AG08395 (cell line): ENCODE measurements at regions not wholly inside any gene's neighbourhood (a gene's known extent, or its start where the extent isn't known, plus 50 kb on each side); places are given as distances from the start of the nearest gene placed in this dataset.

Experiments used
- DNase-seq: peaks from one replicate; pipeline ENCODE4 v3.0.0; 2012; ENCODE audit warnings: mixed read lengths, low spot score

DNA sequence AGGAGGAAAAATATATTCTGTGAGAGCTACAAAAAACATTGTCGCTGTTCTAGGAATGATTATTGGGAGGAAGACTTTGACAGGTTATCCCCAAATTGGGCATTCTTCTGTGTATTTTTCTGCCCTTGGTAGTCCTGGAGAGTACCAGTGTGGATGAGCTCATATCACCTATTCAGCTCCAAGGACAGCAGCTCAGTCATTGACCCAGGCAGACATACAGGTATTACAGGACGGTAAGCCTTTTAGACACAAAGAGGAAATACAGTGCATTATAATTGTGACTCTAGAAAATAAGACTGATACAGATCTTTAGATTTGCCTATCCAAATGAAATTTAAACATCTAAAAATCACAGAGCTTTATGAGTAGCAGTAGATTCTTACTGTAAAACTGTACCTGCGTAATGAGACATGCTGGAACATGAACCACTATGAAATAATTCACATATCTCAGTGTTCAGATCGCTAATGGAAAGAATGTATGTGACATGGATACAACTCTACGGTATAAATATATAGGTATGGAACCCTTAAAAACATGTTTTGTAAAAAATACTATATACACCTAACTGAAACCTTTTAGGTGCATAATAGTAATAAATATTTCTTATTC lies 56.0 kb downstream of the PLK2 start:
- DNase-seq = no peak

DNA sequence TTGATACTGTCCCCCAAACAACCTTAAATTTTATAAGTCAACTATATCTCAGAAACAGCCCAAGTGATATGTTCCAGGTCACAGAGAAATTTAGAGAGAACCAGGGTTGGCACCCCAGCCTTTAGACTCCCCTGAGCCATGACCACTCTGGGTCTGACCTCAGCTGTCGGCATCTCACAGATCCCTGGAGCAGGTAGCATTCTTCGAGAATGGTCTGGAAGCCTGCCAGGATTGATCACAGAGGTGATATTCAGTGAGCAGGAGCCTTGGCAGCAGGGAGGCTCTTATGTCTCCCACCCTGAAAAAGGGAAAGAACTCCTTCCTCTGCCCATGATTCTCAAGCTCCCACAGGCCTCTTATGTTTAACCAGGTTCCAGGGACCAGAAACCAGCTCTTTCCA lies 58.2 kb downstream of the PLK2 start:
- DNase-seq = no peak

DNA sequence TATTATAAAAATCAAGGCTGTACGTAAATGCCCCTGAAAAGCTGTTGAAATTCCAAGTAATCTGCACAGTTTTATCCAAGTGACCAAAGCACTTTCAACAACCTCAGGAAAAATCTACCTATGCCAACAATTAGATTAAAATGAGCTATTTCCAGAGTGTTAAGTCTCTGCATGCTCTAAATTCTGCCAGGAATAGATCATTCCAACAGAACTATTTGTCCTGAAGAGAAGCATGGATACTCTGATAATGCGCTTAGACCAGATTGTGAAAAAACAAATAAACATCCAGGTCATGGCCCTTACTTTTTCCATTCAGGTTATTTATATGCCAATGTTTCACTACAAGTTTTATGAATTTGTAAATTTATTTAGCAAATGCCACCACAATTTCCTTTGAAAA lies 59.1 kb downstream of the PLK2 start:
- DNase-seq = no peak

DNA sequence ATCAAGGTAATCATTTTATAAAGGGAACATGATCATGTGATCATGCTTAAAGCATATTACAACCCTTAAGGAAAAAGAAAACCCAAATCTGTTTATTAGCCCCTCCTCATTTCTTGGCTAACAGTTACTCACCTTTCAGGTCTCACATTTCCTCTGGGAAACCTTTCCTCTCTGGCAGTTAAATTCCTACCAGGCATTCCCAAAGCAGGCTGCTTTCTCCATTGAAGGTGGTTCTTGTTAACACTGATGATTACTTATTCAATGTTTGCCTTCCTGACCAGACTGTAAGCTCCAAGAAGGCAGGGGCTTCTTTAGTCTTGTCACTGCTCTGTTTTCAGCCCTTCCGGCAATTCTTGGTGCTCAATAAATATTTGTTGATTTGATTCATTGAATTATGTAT lies 59.9 kb downstream of the PLK2 start:
- no peak for DNase-seq

DNA sequence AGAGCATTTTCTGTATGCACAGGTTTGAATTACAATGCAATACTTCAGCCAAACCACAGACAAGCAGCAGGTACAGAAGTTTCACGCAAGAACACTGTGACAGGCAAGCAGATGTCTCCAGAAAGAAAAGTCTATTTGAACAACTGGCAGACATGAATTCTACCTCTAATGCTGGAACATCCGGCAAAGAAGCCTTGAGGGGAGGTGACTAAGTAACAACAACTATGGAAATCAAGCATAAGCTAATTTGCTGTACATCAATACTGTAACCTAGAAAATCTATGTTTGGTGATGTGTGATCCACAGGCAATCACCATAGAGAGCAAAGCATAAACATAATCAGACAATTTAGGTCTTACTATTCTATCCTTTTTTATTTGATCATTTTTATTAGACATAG lies 65.5 kb downstream of the PLK2 start:
- no peak for DNase-seq

DNA sequence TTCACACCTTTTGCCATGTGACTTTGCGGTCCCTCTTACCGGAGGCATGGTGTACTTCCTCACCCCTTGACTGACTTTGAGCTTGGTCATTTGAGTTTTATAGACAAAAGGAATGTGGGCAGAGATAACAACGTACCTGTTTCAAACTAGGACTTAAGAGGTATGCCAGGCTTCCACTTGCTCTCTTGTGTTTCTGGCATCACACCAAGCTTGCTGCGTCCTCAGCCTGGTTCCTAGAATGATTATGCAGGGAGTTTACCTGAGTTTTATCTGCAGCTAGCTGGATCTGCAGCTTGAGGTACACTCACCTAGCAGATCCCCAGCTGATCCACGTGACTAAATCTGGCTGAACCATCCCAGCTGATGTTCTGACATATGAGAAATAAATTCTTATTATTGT lies 66.2 kb downstream of the PLK2 start:
- DNase-seq = no peak

DNA sequence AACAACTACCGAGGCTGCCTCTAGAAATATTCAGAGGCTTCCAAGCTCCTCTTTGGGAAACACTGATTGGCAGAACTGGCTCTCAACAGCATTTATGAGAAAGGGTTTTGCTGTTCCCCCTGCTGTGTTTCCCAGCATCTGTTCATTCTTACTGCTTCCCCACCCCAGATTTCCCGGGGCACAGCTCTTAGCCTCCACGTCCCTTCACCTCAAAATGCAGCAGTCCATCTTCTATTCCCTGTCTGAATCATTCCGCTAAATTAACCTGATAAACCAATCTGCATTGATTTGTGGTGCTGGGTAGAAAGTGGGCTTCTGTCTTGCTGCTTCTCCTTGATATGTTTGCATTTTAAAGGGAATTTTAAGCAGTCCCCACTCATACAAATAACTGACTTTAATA lies 67.4 kb downstream of the PLK2 start:
- no peak for DNase-seq

DNA sequence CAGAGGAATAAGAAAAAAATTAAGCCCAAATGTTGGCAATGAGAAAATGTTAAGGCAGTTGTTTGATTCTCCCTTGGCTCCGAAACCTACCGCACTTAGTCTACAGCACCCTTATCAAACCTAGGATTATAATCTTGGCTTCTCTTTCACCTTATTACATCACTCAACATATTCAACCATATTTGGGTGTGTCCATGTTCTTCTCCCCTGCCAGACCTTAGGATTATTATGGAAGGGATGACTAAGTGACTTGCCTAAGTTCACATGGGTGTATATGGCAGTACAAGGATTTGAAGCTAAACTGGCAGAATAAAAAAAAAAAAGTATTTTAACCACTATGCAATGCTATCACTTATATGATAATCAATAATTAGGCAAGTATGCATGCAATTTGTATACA lies 76.4 kb downstream of the PLK2 start:
- DNase-seq = no peak

DNA sequence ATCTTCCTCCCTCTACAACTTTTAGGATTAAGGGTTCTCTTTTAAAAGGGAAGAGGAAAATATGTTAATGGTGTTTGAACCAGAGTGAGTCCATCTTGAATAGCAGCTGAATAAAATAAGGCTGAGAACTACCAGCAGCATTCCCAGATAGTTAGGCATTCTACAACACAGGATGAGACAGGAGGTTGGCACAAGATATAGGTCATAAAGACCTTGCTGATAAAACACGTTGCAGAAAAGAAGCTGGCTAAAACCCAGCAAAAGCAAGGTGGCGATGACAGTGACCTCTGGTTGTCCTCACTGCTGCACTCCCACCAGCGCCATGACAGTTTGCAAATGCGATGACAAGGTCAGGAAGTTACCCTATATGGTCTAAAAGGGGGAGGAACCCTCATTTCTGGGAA lies 77.8 kb downstream of the PLK2 start:
- DNase-seq = no peak

DNA sequence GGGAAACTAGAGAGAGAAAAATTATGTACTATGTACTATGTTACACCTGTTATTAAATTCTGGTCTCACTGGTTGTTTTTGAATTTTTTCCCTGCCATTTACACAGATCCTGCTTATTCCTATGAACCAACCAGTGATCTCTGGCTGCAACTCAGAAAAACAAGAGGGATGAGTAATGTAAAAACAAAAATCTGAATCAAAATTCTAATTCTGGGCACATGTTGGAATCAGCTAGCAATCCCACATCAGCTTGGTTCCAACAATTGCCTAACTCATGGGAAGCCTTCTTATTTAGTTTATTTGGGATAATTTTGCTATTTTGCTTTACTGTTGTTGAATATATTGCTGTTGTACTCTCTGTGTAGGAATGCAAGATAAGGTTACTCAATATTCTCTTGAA lies 78.3 kb downstream of the PLK2 start:
- DNase-seq = no peak

DNA sequence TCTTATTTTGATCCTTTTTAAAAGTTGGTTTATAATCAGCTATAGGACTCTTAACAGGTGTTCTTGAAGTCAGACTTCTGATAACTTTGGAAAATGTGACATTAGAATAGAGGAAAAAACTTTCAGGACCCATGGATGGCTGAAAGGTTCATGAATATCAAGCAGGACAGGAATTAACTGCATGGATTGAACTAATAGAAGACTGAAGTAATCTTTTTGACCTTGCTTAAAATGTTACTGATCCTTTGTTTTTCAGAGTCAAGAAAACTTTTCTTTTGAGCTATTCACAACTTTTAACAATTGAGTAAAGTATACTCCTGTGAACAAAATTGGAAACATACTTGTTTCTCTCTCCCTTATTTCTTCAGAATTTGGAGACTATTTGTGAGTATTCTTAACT lies 79.2 kb downstream of the PLK2 start:
- DNase-seq = no peak

DNA sequence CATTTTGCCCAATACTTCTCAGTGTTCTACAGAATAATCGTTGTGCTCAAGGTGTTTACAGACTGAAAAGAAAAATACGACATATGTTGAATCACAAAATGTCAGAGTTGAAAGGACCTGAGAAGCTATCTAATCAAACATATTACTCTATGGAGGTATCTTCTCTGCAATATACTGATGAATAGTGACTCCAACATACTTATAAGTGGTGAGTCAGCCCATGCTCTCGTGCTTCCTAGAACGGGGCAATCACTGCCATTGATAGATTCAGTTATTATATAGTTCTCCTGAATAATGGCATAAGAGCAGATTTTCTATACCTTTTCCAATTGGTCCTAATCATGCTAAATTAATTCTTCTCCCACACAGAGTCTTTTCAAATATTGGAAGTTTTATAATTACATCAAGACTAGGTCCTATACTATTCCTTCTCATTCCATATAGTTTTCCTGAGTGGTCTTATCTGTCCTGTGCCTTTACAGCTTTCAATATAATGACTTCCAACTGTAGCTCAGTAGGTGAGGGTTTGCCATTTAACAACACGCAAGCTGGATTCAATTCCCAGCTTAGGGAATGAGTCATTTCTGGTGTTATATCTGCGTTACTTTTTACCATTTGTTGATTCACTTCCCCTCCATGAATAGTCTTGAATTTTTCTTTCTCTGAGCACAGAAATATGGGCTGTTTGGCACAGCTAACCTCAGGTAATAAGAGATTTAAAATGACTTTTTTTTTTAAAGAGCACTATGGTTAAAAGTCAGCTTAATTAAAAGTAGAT lies 81.1 kb downstream of the PLK2 start:
- no peak for DNase-seq

DNA sequence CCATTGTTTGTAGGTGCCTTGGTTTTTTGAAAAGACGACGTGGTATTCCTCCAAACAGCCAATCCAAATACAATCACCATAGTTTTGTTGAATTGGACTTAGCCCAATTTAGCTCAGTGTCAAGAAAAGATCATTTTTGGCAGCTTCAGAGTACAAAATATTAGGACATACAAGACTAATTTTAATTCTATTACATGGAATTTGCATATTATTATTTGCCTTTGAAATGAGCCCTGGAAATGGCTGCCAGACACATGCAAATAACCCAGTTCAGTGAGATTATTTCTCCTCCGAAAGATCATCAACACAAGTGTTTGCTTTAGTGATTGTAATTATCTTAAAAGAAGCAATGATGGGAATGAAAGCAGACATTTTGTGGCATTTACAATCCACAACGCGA lies 89.3 kb downstream of the PLK2 start:
- no peak for DNase-seq

DNA sequence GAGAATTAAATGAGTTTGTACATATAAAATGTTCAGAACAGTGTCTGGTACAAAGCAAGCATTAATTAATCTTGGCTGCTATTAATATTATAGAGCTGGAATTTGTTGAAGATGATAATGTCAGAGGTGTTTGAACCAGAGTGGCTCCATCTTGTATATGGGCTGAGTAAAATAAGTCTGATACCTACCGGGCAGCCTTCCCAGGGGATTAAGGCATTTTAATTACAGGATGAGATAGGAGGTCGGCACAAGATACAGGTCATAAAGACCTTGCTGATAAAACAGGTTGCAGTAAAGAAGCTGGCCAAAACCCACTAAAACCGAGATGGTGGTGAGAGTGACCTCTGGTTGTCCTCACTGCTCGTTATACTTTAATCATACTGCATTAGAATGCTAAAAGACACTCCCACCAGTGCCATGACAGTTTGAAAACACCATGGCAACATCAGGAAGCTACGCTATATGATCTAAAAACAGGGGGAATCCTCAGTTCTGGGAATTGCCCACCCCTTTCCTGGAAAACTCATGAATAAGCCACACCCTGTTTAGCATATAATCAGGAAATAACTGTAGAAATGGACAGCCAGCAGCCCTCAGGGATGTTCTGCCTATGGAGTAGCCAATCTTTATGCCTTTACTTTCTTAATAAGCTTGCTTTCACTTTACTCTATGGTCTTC lies 90.2 kb downstream of the PLK2 start:
- DNase-seq = no peak

DNA sequence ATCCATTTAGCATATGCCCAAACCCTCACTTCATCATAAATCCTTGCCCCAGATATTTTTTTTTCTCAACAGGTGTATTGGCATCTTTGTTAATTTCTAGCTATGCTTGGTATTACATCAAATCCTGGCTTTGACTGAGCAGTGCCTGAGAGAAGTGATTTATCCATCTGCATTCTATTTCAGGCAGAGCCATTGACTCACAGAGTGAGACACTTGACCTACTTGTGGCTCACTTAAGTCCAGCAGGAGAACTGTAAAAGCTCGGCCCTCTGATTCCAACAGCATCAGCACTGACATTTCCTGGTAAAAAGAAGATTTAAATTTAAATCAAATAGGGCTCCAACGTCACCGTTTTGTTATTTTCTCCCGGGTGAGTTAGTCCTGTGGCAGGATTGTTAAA lies 93.4 kb downstream of the PLK2 start:
- peak; percentile 40 for DNase-seq

DNA sequence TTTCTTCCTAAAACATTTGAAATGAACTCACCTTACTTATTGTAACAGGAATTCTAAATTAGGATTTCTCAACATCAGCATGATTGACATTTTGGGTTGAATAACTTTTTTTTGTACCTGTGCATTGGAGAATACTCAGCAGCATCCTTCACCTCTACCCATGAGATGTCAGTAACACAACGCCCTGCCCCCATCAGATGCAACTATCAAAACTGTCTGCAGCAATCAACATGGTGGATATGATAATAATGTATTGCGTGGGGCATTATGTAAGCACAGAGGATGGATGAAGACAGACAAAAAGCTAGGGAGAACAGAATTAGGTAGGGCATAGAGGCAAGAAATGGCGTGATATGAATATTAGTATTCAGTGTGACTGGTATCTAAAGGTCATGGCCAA lies 94.1 kb downstream of the PLK2 start:
- DNase-seq = no peak

DNA sequence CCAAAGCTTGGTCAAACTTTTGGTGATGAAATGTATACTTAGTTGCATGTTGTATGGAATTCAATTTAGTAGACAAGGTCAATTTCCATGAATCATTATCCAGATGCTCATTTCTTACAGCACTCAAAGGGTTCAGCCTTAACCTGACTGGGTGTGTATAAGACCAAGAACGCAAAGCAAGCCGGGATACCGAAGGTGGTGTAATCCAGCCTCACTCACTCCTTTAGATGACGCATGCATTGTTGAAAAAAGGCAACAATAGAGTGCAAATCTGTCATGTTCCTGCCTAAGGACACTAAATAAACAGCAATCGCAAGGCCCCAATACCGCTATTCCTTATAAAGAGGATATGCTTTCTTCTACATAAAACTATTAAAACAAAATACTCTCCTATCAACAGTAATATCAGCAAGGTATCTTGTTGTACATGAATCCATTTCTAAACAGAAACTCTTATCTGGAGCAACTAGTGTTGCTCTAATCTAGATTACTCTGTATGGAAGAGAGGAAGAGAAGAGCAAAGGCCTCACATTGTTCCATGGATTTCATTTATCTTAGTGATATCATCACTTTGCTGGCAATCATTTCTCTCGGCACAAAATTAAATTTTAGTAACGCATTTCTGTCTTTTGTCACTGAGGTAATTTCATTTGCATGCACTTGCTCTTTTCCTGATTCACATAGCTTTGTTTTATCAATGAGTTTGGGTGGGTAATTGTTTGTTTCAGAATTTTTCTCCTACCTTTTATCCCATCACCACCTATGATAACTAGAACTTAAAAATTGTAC lies 96.2 kb downstream of the PLK2 start:
- DNase-seq = no peak

DNA sequence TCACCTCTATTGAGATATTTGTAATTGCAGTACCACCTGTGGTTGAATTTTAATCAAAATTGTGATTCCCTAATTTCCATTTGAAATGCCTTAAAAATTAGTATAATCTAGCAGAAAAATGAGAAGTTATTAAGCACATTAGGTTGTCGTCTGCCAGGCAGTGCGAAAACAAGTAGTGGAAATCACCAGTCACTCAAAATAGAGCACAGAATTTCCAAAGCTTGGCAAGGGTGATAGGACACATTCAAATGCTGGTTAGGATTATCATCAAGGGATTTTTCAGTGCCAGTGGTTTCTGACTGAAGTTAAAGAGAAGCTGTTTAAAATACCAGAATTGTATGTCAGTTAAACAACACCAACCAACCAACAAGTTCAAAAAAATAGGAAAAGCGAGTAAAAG lies 97.8 kb downstream of the PLK2 start:
- no peak for DNase-seq

DNA sequence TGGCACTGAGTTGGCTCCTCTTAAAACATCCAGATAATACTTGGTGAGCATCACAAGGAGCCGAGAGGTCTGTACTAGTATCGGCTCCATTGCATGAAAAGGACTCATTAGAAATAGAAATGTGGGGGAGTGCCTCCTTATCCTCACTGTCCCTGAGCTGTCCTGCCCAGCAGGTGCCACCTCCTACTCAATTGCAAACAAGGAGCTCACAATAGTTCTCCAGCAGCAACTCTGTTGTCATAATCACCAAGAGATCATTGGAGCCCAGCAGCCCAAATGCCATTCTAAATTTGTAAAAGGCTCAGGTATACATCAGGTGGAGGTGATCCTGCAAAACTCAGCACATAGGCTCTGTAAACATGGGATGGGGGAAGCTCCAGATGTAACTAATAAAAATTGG lies 99.1 kb downstream of the PLK2 start:
- DNase-seq = no peak

DNA sequence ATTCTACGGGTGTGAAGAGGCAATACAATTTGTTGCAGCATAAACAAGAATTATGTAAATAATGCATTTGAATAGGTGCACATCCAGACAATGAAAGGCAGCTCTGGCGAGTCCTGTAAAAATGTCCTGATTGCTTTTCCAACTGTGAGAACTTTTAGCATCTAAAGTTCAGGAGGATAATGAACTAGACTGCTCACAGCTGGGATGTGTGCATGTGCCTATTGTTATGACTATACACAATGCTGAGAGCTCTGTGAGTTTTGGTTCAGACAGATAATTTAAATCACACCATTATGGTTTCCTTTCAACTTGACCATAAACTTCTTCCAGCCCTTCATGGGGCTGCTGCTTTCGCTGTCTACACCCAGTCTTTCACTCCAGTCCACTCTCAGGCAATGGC lies 99.9 kb downstream of the PLK2 start:
- no peak for DNase-seq

DNA sequence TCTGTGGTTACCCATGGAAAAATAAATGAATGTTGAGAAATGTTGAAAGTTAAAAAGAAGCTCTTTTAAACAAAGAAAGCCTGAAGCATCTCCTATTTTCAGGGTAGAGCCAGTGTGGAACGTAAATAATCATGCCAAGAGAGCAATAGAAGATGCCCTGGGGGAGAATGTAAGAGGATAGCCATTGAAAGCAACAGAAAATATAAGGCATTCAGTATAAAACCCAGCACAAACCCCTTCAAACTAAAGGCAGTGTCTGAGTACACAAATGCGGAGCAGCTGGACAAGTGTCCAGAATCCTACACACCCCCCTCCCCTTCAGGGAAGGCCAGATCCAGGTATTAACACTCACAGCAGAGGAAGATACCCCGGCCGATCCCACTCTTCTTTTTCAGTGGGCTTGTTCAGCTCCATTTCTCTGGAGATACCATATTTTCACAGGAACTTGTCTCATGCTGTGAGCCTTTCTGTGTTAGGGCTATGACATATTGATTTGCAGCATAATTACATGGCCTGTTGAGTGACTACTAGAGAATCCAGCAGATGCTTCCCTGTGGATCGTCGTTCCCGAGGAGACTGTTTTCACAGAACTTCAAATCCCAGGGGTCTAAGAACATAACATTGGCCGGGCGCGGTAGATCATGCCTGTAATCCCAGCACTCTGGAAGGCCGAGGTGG lies 101.2 kb downstream of the PLK2 start:
- no peak for DNase-seq

DNA sequence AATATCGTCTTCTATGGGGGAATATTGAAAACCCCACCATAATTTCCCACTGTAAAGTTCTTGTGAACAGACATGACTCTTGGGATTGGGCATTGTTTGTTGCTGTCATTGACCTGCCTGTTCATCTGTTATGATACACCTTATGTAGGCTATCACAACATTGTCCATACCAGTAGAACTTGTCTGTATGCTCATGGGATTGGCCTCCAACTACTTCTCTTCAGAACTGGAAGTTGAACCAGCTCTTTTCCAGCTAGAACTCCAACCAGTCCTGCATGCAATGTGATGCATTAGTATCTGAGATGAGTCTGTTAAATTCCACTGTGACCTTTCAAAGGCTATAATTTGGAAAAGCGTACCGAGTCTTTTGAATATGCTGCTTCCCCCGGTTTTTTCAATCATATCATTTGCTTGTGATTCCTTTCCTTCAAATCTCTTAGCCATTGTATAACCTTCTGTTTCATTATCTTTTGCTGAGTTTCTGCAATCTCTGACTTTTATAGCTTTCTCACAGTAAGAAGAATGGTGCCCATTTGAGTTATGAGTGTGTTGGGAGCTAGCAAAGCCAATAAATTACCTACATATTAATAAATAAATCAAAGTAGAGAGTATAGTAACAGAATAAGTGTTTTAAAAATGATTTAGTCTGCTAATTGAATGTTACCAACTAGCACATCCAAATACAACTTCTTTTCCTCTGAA lies 101.9 kb downstream of the PLK2 start:
- DNase-seq = no peak
